GM18519 (cell line): ENCODE measurements at regions not wholly inside any gene's neighbourhood (a gene's known extent, or its start where the extent isn't known, plus 50 kb on each side); places are given as distances from the start of the nearest gene placed in this dataset.
"Not testable (repeated sequence)": the region's sequence is repeated elsewhere in the genome, so short reads cannot be mapped to it uniquely, and the experiment has no call there.

Experiments used
- ATAC-seq: cut with Tn5 transposase; IDR thresholded peaks from one replicate; pipeline ENCODE4 v1.9.1; 2021; ENCODE audit warnings: mild to moderate bottlenecking, moderate library complexity; ENCODE audit not compliant: unreplicated experiment, low FRiP score

- ATAC-seq: no peak
Observed at GRCh38 chr5:152185547-152186245, 219.4 kb downstream of the NMUR2 start.

DNA sequence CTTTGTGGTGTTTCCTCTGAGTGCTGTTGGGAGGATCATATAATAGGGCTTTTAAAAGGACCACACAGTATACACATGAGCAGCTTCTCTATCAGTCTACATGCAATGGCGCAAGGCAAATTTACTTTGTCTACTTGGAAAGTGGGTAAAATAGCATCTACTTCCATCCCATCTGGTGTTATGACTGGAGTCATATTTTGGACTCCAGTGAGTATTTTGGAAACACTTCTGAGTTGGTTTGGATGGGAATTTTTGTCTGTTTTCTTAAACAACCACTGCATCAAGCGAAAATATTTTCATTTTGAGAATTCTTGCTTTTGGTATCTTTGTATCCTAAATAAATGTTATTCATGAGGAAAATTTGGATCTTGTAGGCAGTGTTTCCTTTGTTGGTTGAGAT lies 220.8 kb downstream of the NMUR2 start:
- ATAC-seq: no peak

DNA sequence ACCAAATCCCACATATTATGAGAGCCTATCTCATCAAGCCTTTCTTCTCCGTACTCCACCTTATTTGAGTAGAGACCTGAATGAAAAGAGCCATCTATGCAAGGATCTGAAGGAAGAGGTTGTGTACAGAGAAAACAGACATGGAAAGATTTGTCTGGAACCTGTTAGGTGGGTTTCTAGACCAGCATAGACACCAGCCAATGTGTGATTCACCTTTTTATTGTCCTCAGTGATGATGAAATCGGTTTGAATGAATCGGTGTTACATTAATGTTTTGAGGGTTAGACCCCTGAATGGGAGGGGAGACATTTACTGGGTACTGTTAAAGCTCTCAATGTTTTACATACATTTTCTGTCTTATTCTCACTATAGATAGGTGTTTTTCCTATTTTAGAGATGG lies 223.6 kb downstream of the NMUR2 start:
- ATAC-seq: no peak

GRCh38 chr5:152178350-152178699 lies 226.8 kb downstream of the NMUR2 start:
- no peak for ATAC-seq

DNA sequence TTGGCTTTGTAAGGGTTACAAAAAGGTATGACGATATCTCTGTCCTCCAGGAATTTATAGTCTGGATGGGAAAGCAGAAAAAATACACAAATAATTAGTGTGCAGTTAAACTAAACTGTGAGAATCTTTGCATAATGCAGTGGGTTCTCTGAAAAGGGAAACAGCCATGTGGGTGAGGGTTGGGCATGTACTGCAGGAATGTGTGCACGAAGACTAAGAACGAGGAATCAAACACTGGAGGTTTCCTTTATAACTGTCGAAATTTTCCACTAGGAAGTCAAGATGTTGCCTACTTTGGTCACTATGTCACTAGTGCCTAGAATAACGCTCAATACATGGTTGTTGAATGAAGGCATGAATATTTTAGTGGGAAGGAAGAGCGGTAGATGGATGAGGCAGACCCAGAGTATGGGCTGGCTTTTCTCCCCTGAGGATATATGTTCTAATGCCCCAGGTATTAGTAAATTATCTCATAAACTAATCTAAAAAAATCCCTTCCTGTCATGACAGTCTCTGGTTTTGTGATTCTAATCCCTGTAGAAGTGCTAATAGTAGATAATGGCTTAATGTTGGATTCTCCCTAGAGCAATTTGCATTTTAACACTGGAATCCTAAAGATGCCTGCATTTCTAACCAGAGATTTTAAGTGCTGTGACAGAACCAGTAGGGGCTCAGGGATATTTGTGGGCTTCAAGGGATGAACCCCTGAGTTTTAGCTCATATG lies 227.3 kb downstream of the NMUR2 start:
- no peak for ATAC-seq

- no peak for ATAC-seq
Observed at GRCh38 chr5:152171888-152172287, 233.2 kb downstream of the NMUR2 start.

DNA sequence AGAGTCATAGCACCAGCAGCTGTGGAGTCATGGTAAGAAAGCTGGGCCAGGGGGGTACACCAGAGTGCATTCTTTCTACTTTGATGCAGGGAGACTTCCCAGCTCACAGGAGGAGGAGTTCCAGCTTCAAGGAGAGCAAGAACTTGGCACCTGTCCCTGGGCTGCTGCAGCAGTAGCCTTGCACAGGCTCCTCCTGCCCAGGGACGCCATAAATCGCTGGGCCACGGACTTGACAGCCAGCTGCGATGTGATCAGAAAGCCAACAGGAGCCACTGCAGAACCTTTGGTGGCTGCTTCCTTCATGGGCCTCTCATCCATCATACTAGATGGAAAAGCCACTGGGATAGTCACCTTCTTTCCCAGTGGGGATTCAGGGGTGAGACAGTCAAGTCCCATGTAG lies 234.7 kb downstream of the NMUR2 start:
- ATAC-seq: no peak

DNA sequence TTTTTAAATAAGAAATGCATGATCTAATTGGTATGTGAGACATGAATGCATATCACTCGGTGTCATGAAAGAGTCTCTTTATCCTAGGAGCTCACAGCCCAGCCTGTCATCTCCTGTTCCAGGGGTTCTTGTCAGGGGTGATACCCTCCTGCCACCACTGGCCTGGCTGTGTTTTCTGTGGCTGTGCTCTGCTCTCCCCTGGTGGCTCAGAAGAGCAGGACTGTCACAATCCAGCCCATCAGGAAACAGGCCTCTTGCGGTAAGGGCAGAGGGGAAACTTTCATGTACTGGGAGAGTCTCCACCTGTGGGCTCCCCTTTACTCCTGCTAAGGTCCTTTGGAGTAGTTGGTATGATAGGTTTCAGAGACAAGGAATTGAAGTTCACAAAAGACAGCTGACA lies 240.2 kb upstream of the GLRA1 start:
- ATAC-seq: no peak

DNA sequence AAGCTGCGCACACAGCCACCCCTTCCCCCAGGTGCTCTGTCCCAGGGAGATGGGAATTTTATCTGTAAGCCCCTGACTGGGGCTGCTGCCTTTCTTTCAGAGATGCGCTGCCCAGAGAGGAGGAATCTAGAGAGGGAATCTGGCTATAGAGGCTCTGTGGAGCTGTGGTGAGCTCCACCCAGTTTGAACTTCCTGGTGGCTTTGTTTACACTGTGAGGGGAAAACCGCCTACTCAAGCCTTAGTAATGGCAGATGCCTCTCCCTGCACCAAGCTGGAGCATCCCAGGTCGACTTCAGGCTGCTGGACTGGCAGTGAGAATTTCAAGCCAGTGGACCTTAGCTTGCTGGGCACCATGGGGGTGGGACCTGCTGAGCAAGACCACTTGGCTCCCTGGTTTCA lies 235.2 kb upstream of the GLRA1 start:
- ATAC-seq: not testable (repeated sequence)

- not testable (repeated sequence) for ATAC-seq
Observed at GRCh38 chr5:152154452-152154851, 229.8 kb upstream of the GLRA1 start.

- ATAC-seq: no peak
Observed at GRCh38 chr5:152151940-152152339, 227.3 kb upstream of the GLRA1 start.

GRCh38 chr5:152151113-152151512 lies 226.5 kb upstream of the GLRA1 start:
- ATAC-seq: no peak

GRCh38 chr5:152147286-152147685 lies 222.6 kb upstream of the GLRA1 start:
- ATAC-seq: no peak

GRCh38 chr5:152146566-152146965 lies 221.9 kb upstream of the GLRA1 start:
- ATAC-seq: no peak

- no peak for ATAC-seq
Observed at GRCh38 chr5:152144556-152144955, 219.9 kb upstream of the GLRA1 start.

- no peak for ATAC-seq
Observed at GRCh38 chr5:152144030-152144429, 219.4 kb upstream of the GLRA1 start.

- no peak for ATAC-seq
Observed at GRCh38 chr5:152142840-152143469, 218.3 kb upstream of the GLRA1 start.

DNA sequence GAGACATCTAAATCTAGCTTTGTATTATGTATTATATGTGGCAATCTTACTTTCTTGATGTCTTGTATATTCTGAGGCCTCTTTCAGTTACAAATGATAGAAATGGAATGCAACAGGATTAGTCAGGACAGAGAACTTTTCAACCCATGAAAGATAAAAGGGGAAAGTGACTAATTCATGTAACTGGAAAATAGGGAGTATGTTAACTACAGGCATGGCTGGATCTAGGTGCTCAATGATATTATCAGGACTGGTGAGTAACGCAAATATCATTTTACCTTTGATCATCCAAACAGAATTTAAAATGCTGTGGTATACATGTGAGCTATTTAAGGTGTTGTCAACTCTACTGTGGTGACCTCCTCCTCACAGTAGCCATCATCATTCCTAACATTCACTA lies 215.7 kb upstream of the GLRA1 start:
- ATAC-seq: no peak

DNA sequence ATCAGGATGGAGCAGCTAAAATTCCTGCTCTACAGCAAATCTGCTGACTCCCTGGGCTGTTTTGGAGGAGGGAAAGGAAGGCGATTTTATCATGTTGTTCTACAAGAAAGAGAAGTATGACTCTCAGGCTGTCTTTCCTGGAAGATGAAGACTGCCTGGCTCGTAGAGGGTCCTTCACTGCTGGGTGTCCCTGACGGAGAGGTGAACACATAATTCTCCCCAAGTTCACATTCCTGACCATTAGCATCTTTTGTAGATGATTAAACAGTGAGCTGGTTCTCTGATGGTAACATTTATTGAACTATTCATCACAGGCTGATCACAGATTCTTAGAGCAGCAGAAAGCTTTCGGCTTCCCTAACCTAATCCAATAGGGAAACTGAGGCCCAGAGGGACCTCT lies 212.4 kb upstream of the GLRA1 start:
- no peak for ATAC-seq

DNA sequence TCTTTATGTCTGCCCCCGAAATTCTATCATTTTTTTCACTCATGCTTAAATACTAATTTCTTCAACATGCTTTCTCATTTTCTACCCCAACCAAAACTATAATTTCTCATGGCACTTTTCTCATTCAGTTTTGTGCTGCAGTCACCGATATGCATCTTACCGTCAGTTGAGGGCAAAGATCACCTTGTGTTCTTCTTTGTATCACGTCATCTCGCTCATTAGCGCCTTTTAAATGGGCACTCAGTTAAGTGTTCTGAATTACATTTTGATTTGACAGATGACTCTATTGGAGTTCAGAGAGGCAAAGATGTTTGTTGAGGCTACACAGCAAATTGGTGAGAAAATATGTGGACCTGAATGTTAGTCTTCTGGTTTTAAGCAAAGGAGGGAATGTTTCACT lies 211.7 kb upstream of the GLRA1 start:
- ATAC-seq: no peak

- no peak for ATAC-seq
Observed at GRCh38 chr5:152135827-152136226, 211.2 kb upstream of the GLRA1 start.

DNA sequence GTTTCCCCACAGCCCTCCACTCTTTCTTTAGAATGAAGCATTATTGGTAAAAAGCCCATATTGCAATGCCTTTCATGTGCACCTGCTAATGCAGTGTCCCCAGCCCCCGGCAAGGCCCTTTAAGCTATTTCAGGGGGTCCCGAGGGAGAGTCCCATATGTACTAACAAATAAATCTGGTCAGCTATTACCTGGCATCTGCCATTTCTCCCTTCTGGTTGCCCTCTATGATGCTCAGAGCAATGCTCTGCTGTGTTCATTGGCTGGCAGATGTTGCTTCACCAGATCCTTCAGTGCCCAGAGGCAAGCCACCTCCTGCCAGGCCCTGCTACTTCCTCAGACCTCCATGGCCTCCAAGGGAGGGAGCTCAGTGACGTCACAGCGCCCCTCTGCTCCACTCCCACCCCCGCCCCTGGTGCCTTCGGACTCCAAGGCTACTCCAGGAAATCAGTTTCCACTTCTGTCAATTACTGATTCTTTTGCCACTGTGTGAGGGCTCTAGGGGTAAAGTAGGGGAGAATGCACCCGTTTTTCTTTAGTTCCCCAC lies 201.1 kb upstream of the GLRA1 start:
- no peak for ATAC-seq
